H54 (cell line): ENCODE measurements at regions not wholly inside any gene's neighbourhood (a gene's known extent, or its start where the extent isn't known, plus 50 kb on each side); places are given as distances from the start of the nearest gene placed in this dataset.
"Not testable (repeated sequence)": the region's sequence is repeated elsewhere in the genome, so short reads cannot be mapped to it uniquely, and the experiment has no call there.

ENCODE experiments used
- DNase-seq: peaks from one replicate; pipeline ENCODE4 v3.0.0; 2011; ENCODE audit warnings: low spot score, mixed read lengths; ENCODE audit not compliant: insufficient read length
- FAIRE-seq: peaks from 3 replicates; lab custom pipeline; 2011; peaks lifted over from hg19 to GRCh38; lab: Jason Lieb, UNC
- POLR2A ChIP-seq: IDR thresholded peaks from 2 replicates; pipeline ENCODE4 v1.6.1; 2011; ENCODE audit warnings: low read depth, mild to moderate bottlenecking, low read length

DNA sequence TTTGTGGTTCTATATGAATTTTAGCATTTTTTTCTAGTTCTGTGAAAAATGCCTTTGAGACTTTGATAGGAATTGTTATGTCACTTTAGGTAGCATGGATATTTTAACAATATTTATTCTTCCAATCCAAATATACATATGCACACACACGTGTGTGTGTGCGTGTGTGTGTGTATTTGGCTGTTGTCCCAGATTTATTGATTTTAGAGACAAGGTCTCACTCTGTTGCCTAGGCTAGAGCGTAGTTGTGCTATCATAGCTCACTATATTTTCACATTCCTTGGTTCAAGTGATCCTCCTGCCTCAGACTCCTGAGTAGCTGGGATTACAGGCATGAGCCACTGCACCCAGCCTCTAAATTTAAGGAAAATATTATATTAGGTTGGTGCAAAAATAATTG lies 162.5 kb upstream of the TRIM24 start:
- FAIRE-seq (no peak), DNase-seq (no peak)
- no peak for TF ChIP-seq POLR2A

DNA sequence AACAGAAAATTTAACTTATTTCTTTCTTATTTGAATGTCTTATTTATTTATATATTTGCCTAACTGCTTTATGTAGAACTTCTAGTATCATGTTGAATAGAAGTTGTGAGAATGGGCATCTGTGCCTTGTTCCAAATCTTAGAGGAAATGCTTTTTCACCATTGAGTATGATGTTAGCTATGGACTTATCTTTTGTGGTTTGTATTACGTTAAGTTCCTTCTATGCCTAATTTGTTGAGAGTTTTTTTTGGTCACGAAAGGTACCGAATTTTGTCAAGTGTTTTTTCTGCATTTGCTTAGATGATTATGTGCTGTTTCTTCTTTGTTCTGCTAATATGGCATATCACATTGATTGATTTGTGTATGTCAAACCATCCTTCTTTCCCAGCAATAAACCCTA lies 161.0 kb upstream of the TRIM24 start:
- DNase-seq: no peak
- FAIRE-seq: no peak
- TF ChIP-seq POLR2A: no peak

DNA sequence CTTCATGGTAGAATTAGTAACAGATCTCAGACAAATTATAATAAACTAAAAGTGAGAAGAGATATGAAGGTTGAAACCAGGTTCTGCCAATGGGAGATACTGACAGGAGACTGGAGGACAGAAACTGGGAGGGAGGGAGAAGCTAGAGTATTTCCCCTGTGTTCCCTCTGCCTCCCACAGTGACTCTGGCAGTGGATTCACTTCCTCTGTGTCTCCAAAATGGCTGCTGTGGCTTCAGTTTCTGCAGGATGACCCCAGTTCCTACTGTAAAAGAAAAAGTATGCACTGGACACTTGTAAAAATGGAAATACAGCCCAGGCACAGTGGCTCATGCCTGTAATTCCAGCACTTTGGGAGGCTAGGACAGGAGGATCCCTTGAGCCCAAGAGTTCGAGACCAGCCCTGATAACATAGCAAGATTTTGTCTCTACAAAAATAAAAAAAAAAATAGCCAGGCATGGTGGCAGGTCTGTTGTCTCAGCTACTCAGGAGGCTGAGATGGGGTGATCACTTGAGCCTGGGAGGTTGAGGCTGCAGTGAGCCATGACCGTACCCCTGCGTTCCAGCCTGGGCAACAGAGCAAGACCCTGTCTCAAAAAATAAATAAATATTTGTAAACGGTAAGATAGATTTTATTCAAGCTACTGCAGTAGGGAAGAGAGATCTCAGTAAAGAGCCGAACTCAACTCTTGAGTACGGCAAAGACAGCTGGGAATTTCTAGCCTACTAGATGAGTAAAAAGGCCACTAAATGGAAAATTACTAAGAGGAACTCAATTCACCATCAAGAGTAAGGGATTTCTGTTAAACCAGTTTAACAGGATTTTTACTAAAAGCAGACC lies 156.6 kb upstream of the TRIM24 start:
- no peak for DNase-seq
- FAIRE-seq: no peak
- no peak for TF ChIP-seq POLR2A

DNA sequence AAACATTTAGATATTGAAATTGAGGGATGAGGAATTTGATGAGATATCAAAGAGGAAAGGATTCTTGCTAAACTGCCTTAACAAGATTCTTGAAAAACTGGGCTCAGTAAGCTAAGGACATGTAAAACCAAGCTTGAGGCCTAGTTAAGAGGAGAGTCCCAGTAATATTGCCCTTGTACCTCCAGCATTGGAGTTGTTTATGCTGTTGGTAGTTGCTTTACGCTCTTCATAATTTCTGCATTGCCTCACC lies 156.1 kb upstream of the TRIM24 start:
- DNase-seq (no peak), FAIRE-seq (no peak)
- no peak for TF ChIP-seq POLR2A

DNA sequence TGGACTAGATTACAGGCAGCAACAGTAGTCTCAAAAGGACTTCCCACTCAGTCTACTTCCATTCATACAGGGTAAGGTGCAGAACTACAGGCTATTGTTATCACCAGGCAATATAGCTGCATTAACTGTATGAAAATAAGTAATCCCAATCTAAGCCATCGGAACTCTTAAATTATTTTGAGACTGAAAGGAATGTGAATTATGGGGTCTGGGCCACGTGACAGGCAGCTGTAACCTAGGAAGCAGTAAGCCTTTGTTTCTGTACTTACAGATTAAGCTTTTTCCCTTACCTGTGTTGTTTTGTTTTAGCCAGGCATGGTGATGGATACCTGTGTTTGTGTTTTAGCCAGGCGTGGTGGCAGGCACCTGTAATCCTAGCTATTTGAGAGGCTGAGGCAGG lies 152.4 kb upstream of the TRIM24 start:
- DNase-seq (no peak), FAIRE-seq (no peak)
- TF ChIP-seq POLR2A: no peak

DNA sequence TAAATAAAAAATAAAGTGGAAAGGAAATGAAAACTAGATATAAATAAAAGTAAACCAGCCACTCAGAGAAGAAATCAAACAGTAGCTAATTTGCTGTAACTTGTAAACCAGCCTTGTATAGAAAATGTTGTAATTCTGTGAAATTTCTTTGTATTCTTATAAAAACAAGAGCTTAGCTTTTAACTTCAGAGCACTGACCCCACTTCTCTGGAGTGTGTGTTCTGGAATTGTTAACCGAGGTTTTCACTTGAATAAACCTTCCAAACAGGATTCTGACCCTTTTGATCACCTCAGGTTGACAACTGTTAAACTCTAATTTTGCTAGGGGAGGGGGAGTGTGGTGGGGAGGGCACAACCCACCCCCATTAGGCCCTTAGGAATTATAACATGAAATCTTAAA lies 151.9 kb upstream of the TRIM24 start:
- TF ChIP-seq POLR2A: no peak
- FAIRE-seq: no peak

DNA sequence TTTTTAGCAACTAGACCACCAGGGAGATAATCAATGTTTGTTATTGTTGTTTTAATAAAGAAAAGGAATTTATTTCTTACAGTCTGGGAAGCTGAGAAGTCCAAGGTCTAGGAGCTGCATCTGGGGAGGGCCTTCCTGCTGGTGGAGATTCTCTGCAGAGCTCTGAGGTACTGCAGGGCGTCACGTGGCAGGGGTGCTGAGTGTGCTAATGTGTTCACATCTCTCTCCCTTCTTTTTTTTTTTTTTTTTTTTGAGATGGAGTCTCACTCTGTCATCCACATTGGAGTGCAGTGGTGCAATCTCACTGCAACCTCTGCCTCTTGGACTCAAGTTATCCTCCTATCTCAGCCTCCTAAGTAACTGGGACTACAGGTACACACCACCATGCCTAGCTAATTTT lies 150.9 kb upstream of the TRIM24 start:
- no peak for FAIRE-seq
- TF ChIP-seq POLR2A: no peak

More for the DNA sequence above, 151.9 kb upstream of the TRIM24 start:
- DNase-seq: no peak

DNA sequence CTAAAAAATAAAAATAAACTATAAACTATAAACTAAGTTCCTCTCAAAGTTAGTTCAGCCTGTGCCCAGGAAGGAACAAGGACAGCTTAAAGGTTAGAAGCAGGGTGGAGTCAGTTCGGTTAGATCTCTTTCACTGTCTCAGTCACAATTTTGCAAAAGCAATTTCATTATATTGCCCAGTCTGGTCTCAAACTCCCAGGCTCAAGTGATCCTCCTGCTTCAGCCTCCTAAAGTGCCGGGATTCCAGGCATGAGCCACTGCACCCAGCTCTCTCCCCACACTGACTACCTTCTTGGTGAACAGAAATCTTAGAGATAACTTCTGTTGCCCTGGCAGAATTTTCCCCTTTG lies 146.3 kb upstream of the TRIM24 start:
- DNase-seq (no peak), FAIRE-seq (no peak)
- no peak for TF ChIP-seq POLR2A

More for the DNA sequence above, 150.9 kb upstream of the TRIM24 start:
- DNase-seq: no peak

DNA sequence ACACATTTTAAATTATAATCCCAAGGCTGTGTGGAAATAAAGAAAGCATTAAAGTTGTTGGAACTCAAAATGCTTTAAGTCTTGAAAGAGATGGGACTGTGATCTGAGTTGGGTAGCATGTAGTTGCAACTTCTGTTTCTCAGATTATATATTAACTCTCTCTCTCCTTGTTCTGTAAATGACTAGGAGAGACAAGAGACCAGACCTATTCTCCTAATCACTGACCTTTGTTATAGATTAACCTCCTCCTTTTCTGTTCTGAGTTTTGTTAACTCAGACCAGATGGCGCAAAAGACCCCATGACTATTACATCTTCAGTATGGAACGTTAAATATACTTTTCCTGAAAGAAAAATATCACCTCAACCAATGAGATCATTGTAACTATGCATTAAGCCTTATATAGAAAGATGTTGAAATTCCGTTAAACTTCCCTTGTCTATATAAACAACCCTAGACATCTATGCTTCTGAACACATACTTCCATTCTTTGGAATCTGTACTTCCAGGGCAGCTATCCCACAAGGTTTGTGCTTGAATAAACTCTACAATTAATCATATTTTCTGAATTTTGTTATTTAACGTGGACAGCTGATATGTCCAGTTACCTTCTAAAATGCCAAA lies 143.5 kb upstream of the TRIM24 start:
- DNase-seq (no peak), FAIRE-seq (no peak)
- TF ChIP-seq POLR2A: no peak

DNA sequence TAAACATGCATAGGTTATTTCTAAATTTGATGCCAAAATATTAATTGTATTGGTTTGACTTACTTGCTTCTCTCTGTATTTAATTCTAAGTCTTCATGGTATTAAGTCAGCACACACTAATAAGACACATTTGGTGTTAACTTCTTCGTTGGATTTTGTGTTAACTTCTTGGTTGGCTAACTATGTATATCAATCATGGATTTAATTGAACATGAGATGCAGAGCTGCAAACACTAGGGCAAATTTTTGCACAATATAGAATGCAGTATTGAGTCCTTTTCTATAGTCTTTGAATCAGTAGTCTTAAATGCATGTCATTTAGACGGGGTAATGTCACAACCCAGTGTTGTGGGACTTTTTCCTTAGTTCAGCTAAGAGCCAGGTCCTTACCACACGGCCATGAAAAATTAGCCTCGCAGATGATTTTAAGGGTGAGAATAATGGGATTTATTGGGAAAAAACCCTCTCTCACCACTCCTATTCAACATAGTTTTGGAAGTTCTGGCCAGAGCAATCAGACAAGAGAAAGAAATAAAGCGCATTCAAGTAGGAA lies 142.9 kb upstream of the TRIM24 start:
- FAIRE-seq: no peak

DNA sequence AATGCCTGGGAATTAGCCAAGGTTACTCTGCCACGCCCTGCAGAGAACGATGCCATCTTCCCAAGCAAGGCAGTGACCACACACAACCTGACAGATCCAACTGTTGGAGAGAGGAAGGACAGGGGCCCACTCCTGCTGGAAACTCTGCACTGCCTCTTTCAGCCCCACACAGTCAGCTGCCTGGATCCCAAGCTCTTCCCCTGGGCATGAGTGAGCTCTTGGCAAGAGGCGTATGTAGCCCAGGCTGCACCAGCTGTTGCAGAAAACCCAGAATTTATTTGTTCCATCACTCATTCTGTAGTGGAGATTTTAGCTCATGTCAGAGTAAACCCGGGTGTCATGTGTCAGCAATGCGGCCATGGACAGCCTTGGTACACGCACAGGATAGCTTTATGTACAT lies 135.1 kb upstream of the TRIM24 start:
- DNase-seq: no peak
- TF ChIP-seq POLR2A: no peak
- FAIRE-seq: no peak

More for the DNA sequence above, 142.9 kb upstream of the TRIM24 start:
- no peak for TF ChIP-seq POLR2A
- DNase-seq: no peak

DNA sequence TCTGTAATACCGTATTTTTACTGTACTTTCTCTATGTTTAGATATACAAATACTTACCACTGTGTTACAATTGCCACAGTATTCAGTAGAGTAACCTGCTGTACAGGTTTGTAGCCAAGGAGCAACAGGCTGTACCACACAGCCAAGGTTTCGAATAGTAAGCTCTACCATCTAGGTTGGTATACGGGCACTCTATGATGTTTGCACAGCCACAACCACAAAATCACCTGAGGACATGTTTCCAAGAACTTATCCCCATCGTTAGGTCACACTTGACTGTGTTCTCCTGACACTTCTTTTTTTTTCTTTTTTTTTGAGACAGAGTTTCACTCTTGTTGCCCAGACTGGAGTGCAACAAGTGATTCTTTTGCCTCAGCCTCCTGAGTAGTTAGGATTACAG lies 134.6 kb upstream of the TRIM24 start:
- TF ChIP-seq POLR2A: no peak
- no peak for DNase-seq
- no peak for FAIRE-seq

DNA sequence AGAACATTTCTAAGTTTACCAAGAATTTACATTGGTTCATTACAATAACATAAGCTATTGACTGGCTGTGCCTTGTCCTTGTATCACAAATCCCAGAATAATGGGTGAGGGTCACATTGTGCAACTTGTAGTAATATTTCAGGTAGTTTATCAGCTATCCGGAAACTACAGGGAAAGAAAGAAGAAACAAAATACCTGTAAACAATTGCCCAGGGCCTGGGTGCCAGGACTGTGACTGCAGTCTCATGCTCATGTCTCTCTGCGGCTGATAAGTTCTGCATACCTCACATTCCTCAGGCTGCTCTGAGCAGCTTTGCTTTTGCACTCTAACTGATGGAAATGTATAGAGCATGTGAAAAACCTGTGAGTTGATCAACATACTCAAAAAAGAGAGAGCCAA lies 131.8 kb upstream of the TRIM24 start:
- no peak for DNase-seq
- TF ChIP-seq POLR2A: no peak

DNA sequence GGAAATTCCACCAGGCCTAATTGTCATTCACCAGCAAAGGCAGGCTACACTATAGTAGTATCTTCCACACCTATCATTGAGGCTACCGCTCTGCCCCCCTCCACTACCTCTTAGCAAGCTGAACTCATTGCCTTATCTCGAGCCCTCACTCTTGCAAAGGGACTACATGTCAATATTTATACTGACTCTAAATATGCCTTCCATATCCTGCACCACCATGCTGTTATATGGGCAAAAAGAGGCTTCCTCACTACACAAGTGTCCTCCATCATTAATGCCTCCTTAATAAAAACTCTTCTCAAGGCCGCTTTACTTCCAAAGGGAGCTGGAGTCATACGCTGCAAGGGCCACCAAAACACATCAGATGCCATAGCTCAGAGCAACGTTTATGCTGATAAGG lies 127.2 kb upstream of the TRIM24 start:
- not testable (repeated sequence) for FAIRE-seq, DNase-seq

More for the DNA sequence above, 131.8 kb upstream of the TRIM24 start:
- no peak for FAIRE-seq

DNA sequence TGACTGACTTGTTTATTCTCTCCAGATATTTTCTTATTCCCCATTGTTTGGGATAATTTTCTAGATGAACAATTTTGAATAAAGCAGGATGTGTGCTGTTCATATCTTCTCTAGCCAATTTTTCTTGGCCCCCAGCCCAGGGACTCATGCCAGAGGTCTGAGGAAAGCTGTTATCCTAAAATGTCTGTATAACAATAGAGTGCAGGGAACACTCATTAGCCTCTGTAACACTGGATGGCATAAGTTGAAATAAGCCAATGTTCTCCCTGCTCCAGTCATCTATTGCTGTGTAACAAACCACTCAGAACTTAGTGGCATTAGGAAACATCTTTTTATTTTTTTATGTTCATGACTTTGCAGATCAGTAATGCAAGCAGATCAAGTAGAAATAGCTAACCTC lies 121.7 kb upstream of the TRIM24 start:
- TF ChIP-seq POLR2A: no peak
- FAIRE-seq (no peak), DNase-seq (no peak)

DNA sequence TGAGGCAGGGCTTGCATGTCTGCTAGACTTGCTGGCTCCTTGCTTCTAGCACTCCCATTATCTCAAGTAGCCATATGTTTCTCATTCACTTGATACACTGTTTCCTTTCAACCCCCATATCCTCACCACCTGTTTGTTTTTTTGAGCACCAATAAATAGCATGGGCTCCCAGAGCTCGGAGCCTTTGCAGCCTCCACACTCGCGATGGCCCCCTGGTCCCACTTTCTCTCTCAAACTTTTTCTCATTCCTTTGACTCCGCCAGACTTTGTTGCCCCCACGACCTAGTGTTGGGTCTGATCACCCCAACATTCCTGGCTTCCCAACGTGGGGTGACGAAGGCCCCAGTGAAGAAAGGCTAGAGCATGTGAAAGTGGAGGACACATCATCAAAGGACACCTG lies 120.8 kb upstream of the TRIM24 start:
- not testable (repeated sequence) for DNase-seq, FAIRE-seq
